Adrenal gland (tissue), 5 donors: ENCODE measurements at regions not wholly inside any gene's neighbourhood (a gene's known extent, or its start where the extent isn't known, plus 50 kb on each side); places are given as distances from the start of the nearest gene placed in this dataset.
"Not testable (repeated sequence)": the region's sequence is repeated elsewhere in the genome, so short reads cannot be mapped to it uniquely, and the experiment has no call there.

ENCODE experiments used
- POLR2A ChIP-seq, 2 donors: fragments of 450-650 bp; IDR thresholded peaks; one replicate each; pipeline ENCODE4 v1.6.1; 2017; ENCODE audit warnings: antibody characterized with exemption in 2 of 2, mild to moderate bottlenecking in 2 of 2, moderate library complexity in 1 of 2
- TF ChIP-seq, protein P1 (sequence below), 6 experiments: fragments of 450-650 bp in 4 of 6; fragments of 200-600 bp in 2 of 6; sonication (generic) in 1 of 6; IDR thresholded peaks; 1 replicate in 5 of 6; 2 replicates in 1 of 6; pipeline versions ENCODE4 v1.5.1 to v1.8.0; 2016 to 2021; ENCODE audit warnings: antibody characterized with exemption in 6 of 6, mild to moderate bottlenecking in 2 of 6, moderate library complexity in 1 of 6
- donor health status: DM: no; HTN: no; CAD: no.

DNA sequence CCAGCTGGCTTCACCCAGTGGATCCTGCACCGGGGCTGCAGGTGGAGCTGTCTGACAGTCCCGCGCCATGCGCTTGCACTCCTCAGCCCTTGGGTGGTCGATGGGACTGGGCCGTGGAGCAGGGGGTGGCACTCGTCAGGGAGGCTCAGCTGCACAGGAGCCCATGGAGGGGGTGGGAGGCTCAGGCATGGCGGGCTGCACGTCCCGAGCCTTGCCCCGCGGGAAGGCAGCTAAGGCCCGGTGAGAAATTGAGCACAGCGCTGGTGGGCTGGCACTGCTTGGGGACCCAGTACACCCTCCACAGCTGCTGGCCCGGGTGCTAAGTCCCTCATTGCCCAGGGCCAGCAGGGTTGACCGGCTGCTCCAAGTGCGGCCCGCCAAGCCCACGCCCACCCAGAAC is 97.0 kb upstream of the GPR6 start:
- TF ChIP-seq, protein P1, sequence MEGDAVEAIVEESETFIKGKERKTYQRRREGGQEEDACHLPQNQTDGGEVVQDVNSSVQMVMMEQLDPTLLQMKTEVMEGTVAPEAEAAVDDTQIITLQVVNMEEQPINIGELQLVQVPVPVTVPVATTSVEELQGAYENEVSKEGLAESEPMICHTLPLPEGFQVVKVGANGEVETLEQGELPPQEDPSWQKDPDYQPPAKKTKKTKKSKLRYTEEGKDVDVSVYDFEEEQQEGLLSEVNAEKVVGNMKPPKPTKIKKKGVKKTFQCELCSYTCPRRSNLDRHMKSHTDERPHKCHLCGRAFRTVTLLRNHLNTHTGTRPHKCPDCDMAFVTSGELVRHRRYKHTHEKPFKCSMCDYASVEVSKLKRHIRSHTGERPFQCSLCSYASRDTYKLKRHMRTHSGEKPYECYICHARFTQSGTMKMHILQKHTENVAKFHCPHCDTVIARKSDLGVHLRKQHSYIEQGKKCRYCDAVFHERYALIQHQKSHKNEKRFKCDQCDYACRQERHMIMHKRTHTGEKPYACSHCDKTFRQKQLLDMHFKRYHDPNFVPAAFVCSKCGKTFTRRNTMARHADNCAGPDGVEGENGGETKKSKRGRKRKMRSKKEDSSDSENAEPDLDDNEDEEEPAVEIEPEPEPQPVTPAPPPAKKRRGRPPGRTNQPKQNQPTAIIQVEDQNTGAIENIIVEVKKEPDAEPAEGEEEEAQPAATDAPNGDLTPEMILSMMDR (IDR thresholded peaks at IDR 0.05): not testable (repeated sequence)
- not testable (repeated sequence) for TF ChIP-seq POLR2A (IDR thresholded peaks at IDR 0.05)
